NCI-H2227 (cell line): ENCODE measurements at regions not wholly inside any gene's neighbourhood (a gene's known extent, or its start where the extent isn't known, plus 50 kb on each side); places are given as distances from the start of the nearest gene placed in this dataset.
A peak's percentile ranks its signal among the peaks of the same experiment; 100 is the strongest.
"Not testable (repeated sequence)": the region's sequence is repeated elsewhere in the genome, so short reads cannot be mapped to it uniquely, and the experiment has no call there.

Source experiments
- DNase-seq: peaks from one replicate; lab custom pipeline; 2025; ENCODE audit not compliant: unreplicated experiment; lab: John Stamatoyannopoulos, UW

GRCh38 chr6:101013612-101014195 lies 132.6 kb upstream of the ASCC3 start:
- DNase-seq, result no peak

GRCh38 chr6:101015541-101015940 lies 134.4 kb upstream of the ASCC3 start:
- no peak for DNase-seq

- no peak for DNase-seq
These were observed 135.0 kb upstream of the ASCC3 start for GRCh38 chr6:101016163-101016562.

- no peak for DNase-seq
These were observed 137.0 kb upstream of the ASCC3 start for GRCh38 chr6:101018157-101018556.

GRCh38 chr6:101021504-101021903 lies 140.4 kb upstream of the ASCC3 start:
- no peak for DNase-seq

- DNase-seq, result no peak
These were observed 161.8 kb upstream of the ASCC3 start for GRCh38 chr6:101042966-101043365.

- no peak for DNase-seq
These were observed 177.2 kb upstream of the ASCC3 start for GRCh38 chr6:101058296-101058695.

GRCh38 chr6:101066481-101066880 lies 185.4 kb upstream of the ASCC3 start:
- no peak for DNase-seq

- DNase-seq, result no peak
These were observed 188.2 kb upstream of the ASCC3 start for GRCh38 chr6:101069191-101069795.

GRCh38 chr6:101070044-101070608 lies 189.0 kb upstream of the ASCC3 start:
- no peak for DNase-seq

GRCh38 chr6:101077344-101077743 lies 196.2 kb upstream of the ASCC3 start:
- no peak for DNase-seq

- DNase-seq, result no peak
These were observed 198.7 kb upstream of the ASCC3 start for GRCh38 chr6:101079696-101080270.

- DNase-seq, result no peak
These were observed 199.5 kb upstream of the ASCC3 start for GRCh38 chr6:101080597-101080996.

- DNase-seq, result peak; percentile 4
These were observed 202.5 kb upstream of the ASCC3 start for GRCh38 chr6:101083533-101084175.

- DNase-seq, result no peak
These were observed 204.2 kb upstream of the ASCC3 start for GRCh38 chr6:101085327-101085726.

GRCh38 chr6:101086473-101086872 lies 205.3 kb upstream of the ASCC3 start:
- no peak for DNase-seq

GRCh38 chr6:101088594-101088993 lies 207.5 kb upstream of the ASCC3 start:
- DNase-seq, result no peak

- DNase-seq, result no peak
These were observed 208.5 kb upstream of the ASCC3 start for GRCh38 chr6:101089640-101090039.

GRCh38 chr6:101090281-101090680 lies 209.2 kb upstream of the ASCC3 start:
- no peak for DNase-seq

- not testable (repeated sequence) for DNase-seq
These were observed 217.5 kb upstream of the ASCC3 start for GRCh38 chr6:101098605-101099004.

- DNase-seq, result no peak
These were observed 221.6 kb upstream of the ASCC3 start for GRCh38 chr6:101102702-101103101.

GRCh38 chr6:101108286-101108685 lies 227.2 kb upstream of the ASCC3 start:
- DNase-seq, result no peak
